ENCODE measurements at regions not wholly inside any gene's neighbourhood (a gene's known extent, or its start where the extent isn't known, plus 50 kb on each side); places are given as distances from the start of the nearest gene placed in this dataset.

- DNase-seq (ENCODE audit: low read depth) = peak; percentile 53
Measured at GRCh38 chr3:170753421-170754310, 116.3 kb downstream of the RPL22L1 start.

DNA sequence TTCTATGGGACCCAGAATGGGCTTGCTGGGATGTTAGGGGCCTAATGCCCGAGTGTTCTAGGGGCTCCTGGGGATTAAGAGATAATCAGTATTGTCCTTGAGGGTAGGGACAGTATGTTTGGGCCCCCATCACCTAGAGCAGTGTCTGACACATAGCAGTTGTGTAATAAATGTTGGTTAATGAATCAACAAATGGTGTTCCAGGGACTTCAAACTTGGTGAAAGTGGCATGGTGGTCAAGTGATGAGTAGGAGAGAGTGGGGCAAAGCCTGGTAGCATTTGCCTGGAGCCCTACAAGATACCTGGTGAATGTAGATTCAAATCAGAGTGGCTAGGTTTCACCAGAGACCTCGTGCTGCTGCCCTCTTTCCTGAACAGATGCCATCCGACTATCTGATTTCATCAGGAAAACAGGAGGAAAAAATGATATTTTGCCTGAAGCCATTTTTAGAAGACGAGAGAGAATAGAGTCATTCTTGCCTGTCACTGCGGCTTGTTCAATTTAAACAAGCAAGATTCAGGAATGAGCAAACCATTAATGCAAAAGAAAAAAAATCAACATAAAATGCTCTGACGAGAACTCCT, 117.3 kb downstream of the RPL22L1 start:
- no peak for DNase-seq (ENCODE audit: low read depth)

- no peak for DNase-seq (ENCODE audit: low read depth)
Measured at GRCh38 chr3:170751899-170752293, 118.1 kb downstream of the RPL22L1 start.

DNA sequence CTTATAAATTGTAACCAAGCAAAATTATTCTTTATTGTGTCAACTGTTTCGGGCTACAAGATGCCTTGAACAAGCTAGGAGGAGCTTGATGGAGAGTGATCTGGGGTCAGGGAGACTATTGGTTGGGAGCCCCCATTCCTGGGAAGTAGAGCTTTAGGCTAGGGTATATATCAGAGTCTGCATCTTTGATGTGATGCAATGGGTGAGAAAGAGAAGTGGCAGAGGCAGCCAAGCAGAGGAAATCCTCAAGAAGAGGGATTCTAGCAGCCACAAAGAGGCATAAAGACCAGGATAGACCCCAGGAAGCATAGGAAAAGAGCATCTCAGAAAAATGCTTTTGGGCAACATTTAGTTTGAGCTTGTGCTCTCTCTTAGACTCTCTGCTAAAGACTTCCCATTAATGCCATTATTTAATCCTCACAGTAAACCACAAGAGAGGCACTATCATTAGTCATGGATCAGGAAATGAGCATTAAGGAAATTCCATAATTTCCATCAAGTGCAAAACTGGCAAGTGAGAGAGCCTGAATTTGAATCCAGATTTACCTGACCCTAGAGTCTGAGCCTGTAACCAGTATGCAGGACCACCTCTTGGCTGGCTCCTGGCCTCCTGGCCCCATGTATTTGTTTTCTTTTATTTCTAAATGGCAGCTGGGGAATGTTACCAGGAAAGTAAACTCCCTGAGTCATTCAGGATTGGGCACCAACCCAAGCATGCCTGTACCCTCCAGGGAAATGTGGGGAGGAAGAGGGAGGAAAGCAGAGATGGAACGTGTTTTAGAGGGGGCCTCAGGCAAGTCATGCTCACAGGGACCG, 118.7 kb downstream of the RPL22L1 start:
- DNase-seq (ENCODE audit: low read depth) = peak; percentile 99

GRCh38 chr3:170750478-170750830, 119.5 kb downstream of the RPL22L1 start:
- no peak for DNase-seq (ENCODE audit: low read depth)

- DNase-seq (ENCODE audit: low read depth) = no peak
Measured at GRCh38 chr3:170749765-170750477, 120.1 kb downstream of the RPL22L1 start.

DNA sequence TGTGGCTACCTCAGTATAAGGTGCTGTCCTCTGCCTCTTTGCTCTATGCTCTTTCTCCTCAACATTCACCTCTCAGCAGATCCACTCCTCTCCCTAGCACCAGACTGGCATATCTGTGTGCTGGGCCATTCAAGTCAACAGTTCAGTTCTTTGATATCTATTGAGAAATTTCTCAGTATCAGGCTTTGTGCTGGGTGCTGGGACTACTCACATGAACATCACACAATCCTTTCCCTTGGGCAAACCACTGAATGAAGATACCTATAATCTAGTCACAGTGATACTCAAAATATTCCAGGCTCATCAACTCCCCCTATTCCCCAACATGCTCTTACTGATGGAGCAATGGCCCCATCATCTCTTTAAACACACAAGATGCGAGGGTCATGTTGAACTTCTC, 120.8 kb downstream of the RPL22L1 start:
- DNase-seq (ENCODE audit: low read depth) = no peak

- DNase-seq (ENCODE audit: low read depth) = no peak
Measured at GRCh38 chr3:170746175-170746942, 123.6 kb downstream of the RPL22L1 start.

DNA sequence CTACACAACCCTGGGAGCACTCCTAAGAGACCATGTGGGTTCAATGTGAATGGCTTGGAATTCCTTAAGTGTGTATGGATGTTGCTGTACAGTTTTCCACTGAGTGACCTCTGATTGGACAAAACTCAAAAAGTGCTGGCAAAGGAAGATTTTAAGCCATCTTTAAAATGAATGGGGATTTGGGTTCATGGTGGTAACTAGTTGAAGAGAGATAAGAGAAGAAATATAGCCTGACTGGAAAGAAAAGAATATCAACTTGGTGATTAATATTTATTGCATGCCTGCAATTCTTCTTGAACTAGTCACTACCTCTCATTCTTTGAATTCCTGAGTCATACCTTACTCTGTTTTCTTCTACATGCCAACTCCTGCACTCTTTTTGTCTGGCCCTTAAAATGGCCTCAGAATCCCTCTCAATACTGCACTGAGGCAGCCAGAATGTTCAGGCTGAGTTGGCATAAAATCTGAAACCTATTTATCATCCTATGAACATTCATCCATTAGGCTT, 124.7 kb downstream of the RPL22L1 start:
- DNase-seq (ENCODE audit: low read depth) = peak; percentile 97

DNA sequence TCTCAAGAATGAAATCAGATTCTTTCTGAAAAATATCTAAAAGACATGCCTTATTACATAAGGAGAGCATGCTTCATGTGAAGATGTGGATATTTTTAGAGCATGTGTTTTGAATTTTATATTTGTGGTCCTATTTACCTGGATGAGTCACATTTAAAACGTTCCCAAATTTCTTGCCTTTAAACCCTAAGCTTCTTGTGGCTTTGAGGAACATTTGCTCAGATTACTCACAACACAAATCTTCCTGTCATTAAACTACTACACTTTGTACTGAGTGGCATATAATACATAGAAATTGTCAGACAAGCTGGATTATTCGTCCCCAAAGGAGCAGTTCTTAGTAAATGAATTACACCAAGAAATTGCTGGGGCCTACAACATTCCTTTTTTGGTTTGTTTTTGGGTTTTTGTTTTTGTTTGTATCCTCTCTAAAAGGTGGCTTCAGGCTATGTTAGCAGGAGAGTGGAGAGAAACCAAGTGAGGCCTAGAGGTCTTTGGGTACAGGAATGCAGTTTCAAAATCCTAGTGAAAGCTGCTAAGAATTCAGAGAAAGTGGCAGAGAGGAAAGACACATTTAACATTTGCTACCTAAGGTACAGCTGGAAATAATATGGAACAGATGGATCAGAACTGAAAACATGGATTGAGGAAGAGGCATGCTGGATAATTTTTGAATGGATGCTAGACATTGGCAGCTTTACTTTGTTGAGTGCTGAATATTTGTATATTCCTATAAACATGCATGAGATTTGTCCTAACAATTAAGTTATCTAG, 128.1 kb downstream of the RPL22L1 start:
- DNase-seq (ENCODE audit: low read depth) = peak; percentile 79

DNA sequence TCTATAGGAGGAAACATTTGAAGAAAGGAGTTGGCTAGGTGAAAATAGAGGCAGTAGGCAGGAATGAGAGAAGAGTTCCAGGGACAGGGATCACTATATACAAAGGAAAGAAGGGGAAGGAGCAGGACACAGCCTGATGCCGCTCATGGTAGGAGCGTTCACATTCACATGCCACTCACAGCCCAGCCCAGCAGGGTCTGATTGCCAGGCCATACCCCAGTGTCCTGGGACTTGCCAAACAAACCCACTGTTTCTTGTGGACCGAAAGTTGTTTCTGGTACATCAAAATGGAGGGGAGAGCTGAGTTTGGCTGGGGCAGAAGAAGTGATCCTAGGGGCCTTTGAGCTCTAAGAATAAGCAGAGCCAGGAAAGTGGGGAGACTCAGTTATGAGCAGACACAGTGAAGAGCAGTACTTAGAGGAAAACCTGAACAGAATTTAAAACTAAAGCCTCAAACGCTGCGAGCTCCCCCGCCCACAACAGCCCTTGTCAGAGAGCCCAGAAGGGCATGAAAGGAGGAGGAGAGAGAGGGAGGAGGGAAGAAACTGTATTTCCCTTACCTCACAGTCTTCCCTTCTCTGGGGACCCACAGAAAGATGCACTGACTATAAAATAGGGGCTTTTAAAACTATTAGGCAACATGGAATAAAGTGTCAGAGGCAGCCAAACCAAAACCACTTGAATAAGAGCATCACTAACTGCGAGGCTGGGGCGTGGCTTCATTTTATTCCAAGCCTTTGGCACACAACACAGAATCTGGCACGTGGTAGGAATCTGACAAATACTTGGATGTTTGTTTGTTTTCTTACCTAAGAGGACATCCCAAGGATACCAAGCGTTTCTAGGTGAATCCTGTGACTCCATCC, 129.0 kb downstream of the RPL22L1 start:
- DNase-seq (ENCODE audit: low read depth) = peak; percentile 80

DNA sequence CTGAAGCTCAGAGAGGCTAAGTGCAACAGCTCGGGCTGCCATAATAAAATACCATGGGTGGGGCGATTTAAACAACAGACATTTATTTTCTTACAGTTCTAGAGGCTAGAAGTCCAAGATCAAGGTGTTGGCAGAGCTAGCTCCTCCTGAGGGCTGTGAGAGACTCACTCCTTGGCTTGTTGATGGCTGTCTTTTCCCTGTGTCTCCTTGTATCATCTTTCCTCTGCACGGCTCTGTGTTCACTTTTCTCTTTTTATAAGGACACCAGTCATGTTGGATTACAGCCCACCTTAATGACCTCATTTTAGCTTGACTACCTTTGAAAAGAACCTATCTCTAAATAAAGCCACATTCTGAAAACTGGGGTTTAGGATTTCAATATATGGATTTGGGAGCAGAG, 129.7 kb downstream of the RPL22L1 start:
- DNase-seq (ENCODE audit: low read depth) = no peak

GRCh38 chr3:170739410-170739809, 130.6 kb downstream of the RPL22L1 start:
- DNase-seq (ENCODE audit: low read depth) = no peak

DNA sequence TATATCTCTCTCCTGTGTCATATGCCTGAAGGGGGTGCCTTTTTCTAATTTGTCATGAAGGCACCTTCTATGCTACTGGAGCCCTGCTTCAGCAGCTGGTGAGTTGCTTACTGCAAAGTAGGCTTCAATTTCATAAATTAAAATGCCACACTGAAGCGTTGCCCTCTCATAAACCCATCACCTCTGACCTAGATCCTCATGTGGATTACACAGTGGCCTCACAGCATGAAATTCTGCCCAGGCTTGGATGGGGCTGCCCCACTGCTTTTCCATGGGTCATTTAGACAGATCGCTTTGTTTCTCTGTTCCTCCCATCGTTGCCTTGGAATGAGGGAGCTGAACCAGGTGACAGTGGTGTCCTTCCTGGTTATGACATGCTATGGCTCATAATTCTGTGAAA, 131.2 kb downstream of the RPL22L1 start:
- no peak for DNase-seq (ENCODE audit: low read depth)

DNA sequence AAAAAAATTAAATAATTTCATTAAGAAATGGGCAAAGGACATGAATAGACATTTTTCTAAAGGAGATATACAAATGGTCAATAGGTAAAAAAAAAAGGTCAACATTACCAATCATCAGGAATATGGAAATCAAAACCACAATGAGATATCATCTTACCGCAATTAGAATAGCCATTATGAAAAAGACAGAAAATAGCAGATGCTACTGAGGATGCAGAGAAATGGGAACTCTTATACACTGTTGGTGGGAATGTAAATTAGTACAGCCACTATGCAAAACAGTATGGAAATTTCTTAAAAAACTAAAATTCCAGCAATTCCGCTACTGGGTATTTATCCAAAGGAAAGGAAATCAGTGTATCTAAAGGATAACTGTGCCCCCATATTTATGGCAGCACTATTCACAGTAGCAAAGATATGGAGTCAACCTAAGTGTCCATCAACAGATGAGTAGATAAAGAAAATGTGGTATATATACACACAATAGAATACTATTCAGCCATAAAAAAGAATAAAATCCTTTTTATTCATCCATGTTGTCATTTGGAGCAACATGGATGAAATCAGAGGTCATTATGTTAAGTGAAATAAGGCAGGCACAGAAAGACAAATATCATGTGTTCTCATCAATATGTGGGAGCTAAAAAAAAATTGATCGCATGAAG, 132.4 kb downstream of the RPL22L1 start:
- no peak for DNase-seq (ENCODE audit: low read depth)

DNA sequence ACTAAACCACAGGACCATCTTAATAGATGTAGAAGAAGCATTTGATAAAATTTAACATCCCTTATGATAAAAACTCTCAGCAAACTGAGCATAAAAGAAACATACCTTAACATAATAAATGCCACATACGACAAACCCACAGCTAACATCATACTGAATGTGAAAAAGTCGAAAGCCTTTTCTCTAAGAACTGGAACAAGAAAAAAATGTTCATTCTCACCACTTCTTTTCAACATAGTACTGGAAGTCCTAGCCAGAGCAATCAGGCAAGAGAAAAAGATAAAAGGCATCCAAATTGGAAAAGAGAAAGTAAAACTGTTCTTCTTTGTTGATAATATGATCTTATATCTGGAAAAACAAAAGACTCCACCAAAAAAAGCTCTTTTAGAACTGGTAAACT, 134.2 kb downstream of the RPL22L1 start:
- no peak for DNase-seq (ENCODE audit: low read depth)

- no peak for DNase-seq (ENCODE audit: low read depth)
Measured at GRCh38 chr3:170734735-170735065, 135.3 kb downstream of the RPL22L1 start.

- no peak for DNase-seq (ENCODE audit: low read depth)
Measured at GRCh38 chr3:170734043-170734734, 135.8 kb downstream of the RPL22L1 start.

Measured in HT1080 (cell line).